Activated CD8-positive, alpha-beta memory T cell treated with anti-CD3 and anti-CD28 coated beads, Interleukin-2, amount 50 U/mL, for 24 hours (primary cell): ENCODE measurements at regions not wholly inside any gene's neighbourhood (a gene's known extent, or its start where the extent isn't known, plus 50 kb on each side); places are given as distances from the start of the nearest gene placed in this dataset.

ENCODE experiments used
- DNase-seq: peaks from one replicate; pipeline ENCODE4 v3.0.0-alpha.2; 2020; ENCODE audit errors: extremely low read depth

GRCh38 chr9:135219676-135220600, 132.5 kb downstream of the OLFM1 start:
- DNase-seq: no peak

GRCh38 chr9:135220601-135221575, 133.4 kb downstream of the OLFM1 start:
- DNase-seq: no peak

GRCh38 chr9:135221576-135221950, 134.1 kb downstream of the OLFM1 start:
- DNase-seq: no peak

GRCh38 chr9:135221951-135222631, 134.6 kb downstream of the OLFM1 start:
- no peak for DNase-seq

- no peak for DNase-seq
Observed at GRCh38 chr9:135222881-135223760, 135.7 kb downstream of the OLFM1 start.

- DNase-seq: no peak
Observed at GRCh38 chr9:135223831-135224230, 136.4 kb downstream of the OLFM1 start.

- no peak for DNase-seq
Observed at GRCh38 chr9:135224286-135224877, 136.9 kb downstream of the OLFM1 start.

- DNase-seq: no peak
Observed at GRCh38 chr9:135224921-135225541, 137.6 kb downstream of the OLFM1 start.

- no peak for DNase-seq
Observed at GRCh38 chr9:135225619-135226228, 138.3 kb downstream of the OLFM1 start.

GRCh38 chr9:135226369-135227050, 139.0 kb downstream of the OLFM1 start:
- no peak for DNase-seq

- DNase-seq: no peak
Observed at GRCh38 chr9:135227641-135228251, 140.3 kb downstream of the OLFM1 start.

GRCh38 chr9:135228345-135228982, 141.0 kb downstream of the OLFM1 start:
- DNase-seq: no peak

GRCh38 chr9:135228983-135229625, 141.6 kb downstream of the OLFM1 start:
- DNase-seq: no peak

- DNase-seq: no peak
Observed at GRCh38 chr9:135229701-135230385, 142.4 kb downstream of the OLFM1 start.

GRCh38 chr9:135230386-135230765, 142.9 kb downstream of the OLFM1 start:
- DNase-seq: no peak

- DNase-seq: no peak
Observed at GRCh38 chr9:135230817-135231520, 143.5 kb downstream of the OLFM1 start.
